Mammary epithelial cell (primary cell): ENCODE measurements at regions not wholly inside any gene's neighbourhood (a gene's known extent, or its start where the extent isn't known, plus 50 kb on each side); places are given as distances from the start of the nearest gene placed in this dataset.

Experiments used
- CTCF ChIP-seq, 2 donors: IDR thresholded peaks in 1 of 2; conservative IDR thresholded peaks in 1 of 2; 2 replicates each; pipeline ENCODE4 v1.5.1; 2011 to 2012; ENCODE audit warnings: inconsistent platforms in 2 of 2, low read length in 2 of 2, mild to moderate bottlenecking in 2 of 2, control low read depth in 1 of 2, low read depth in 1 of 2; ENCODE audit not compliant: insufficient read depth in 1 of 2; ENCODE audit errors: extremely low read depth in 1 of 2
- EZH2 ChIP-seq: IDR thresholded peaks from 2 replicates; pipeline ENCODE4 v1.6.1; 2012; ENCODE audit warnings: low read length, inconsistent platforms, borderline replicate concordance

- TF ChIP-seq CTCF (conservative IDR thresholded peaks at IDR 0.05 in 1 of 2, IDR thresholded peaks at IDR 0.05 in 1 of 2; ENCODE audit: extremely low read depth in 1 of 2, insufficient read depth in 1 of 2, low read depth in 1 of 2, low read length in 2 of 2) = no peak
- no peak for TF ChIP-seq EZH2
These were observed 212.3 kb upstream of the NUDT4 start for GRCh38 chr12:93165384-93165932.
